GM12875 (cell line): ENCODE measurements at regions not wholly inside any gene's neighbourhood (a gene's known extent, or its start where the extent isn't known, plus 50 kb on each side); places are given as distances from the start of the nearest gene placed in this dataset.
"Not testable (repeated sequence)": the region's sequence is repeated elsewhere in the genome, so short reads cannot be mapped to it uniquely, and the experiment has no call there.

ENCODE experiments used
- H3K4me3 ChIP-seq: one replicate; pipeline ENCODE4 v1.5.1; 2011; ENCODE audit warnings: low read depth, low read length, control low read depth
- TF ChIP-seq, protein P1 (sequence below): IDR thresholded peaks from 2 replicates; pipeline ENCODE4 v1.5.1; 2011; ENCODE audit warnings: low read depth, mild to moderate bottlenecking, control low read depth, inconsistent platforms, low read length, moderate library complexity, borderline replicate concordance; ENCODE audit not compliant: insufficient read depth

DNA sequence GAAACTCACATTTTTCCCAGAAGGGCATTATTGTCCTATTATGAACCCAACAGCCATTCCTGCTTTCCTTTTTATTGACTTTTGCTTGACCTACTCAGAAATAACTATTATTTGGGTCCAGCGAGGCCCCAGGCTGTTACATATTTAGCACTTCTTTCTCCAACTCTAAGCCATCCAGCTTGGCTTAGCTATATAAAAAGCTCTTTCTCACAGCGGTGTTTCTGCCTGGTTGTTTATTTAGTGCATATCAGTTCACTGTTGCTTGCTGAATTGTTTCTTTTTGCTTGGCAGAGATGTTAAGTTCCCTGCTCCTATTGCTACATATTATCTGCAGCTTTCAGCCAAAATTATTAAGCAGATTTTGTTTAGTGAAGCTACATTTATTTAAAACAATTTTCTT lies 1156.8 kb upstream of the SEMA6A start:
- no peak overlapping the region for H3K4me3 ChIP-seq
- TF ChIP-seq, protein P1, sequence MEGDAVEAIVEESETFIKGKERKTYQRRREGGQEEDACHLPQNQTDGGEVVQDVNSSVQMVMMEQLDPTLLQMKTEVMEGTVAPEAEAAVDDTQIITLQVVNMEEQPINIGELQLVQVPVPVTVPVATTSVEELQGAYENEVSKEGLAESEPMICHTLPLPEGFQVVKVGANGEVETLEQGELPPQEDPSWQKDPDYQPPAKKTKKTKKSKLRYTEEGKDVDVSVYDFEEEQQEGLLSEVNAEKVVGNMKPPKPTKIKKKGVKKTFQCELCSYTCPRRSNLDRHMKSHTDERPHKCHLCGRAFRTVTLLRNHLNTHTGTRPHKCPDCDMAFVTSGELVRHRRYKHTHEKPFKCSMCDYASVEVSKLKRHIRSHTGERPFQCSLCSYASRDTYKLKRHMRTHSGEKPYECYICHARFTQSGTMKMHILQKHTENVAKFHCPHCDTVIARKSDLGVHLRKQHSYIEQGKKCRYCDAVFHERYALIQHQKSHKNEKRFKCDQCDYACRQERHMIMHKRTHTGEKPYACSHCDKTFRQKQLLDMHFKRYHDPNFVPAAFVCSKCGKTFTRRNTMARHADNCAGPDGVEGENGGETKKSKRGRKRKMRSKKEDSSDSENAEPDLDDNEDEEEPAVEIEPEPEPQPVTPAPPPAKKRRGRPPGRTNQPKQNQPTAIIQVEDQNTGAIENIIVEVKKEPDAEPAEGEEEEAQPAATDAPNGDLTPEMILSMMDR: no peak

DNA sequence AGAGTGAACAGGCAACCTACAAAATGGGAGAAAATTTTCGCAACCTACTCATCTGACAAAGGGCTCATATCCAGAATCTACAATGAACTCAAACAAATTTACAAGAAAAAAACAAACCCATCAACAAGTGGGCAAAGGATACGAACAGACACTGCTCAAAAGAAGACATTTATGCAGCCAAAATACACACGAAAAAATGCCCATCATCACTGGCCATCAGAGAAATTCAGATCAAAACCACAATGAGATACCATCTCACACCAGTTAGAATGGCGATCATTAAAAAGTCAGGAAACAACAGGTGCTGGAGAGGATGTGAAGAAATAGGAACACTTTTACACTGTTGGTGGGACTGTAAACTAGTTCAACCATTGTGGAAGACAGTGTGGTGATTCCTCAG lies 1146.2 kb upstream of the SEMA6A start:
- not testable (repeated sequence) for H3K4me3 ChIP-seq

DNA sequence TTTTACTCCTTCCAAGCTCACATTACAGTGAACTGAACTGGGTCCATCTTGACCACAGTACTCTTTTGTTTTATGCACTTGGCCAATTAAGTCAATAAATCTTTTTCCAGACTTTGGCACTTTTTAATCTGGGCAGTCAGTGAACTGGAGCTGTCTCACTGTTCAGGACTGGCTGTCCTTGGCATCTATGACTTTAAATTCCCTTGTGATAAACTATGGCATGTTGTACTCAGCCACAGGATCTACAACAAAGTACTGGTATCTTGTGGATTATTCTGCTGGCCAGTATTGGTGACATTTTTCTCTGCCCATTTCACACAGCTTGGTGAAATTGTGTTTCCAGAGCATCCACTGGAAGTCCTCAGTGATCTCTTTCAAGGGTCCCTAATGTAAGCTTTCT lies 1144.8 kb upstream of the SEMA6A start:
- TF ChIP-seq, protein P1: no peak
- no peak overlapping the region for H3K4me3 ChIP-seq

DNA sequence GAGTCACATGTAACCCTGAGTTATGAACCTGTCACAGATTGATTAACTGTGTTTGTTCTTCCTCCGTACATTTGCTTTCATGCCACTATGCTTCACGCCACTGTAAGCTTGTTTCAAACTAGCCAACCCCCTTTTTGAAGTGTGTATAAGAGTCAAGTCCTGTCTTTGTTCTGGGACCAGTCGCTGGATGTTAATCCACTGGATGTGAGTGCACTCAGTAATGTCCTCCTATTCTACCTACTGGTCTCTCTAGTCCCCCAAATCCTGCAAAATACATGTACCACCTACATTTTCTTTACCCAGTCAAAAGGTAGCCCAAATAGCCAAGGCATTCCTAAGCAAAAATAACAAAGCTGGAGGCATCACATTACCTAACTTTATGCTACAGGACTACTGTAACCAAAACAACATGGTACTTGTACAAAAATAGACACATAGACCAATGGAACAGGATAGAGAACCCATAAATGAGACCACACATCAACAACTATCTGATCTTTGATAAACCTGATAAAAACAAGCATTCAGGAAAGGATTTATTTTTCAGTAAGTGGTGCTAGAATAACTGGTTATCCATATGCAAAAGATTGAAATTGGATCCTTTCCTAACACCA lies 1139.1 kb upstream of the SEMA6A start:
- H3K4me3 ChIP-seq: no peak overlapping the region
- TF ChIP-seq, protein P1: no peak

DNA sequence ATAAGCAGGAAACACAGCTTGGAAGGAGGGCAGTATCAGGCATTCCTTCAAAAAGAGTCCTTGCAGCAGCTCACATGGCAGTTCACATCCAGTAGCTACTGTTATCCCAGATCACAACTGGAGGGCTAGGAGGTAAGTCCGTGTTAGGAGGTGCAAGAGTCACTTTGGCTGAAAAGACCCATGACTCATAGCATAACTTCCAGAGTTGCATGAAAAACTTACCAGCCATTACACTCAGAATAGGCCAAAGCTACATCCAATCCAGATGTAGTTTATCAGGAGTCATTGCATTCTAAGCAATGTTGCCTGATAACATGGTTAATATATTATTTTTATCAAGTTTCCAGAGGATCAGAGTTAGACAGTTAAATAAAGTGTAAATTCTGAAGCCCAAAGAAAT lies 1126.4 kb upstream of the SEMA6A start:
- TF ChIP-seq, protein P1: no peak
- H3K4me3 ChIP-seq: no peak overlapping the region

DNA sequence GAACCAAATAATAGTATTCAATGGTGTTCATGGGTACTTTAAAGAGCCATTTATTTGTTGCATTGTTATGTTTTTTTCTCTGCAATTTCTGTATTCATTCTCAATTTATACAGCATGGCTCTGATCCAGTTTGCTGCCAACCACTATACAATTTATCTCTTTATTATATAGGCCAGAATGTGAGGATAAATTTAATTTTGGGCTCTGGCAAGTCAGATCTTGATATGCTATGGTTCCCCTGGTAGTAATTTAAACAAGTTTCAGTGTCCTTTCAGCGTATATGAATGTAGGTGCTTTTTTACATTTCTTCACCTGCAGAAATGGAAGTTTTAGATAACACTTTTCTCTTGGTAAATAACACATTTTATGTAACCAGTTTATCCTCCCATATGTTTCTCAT lies 1118.0 kb upstream of the SEMA6A start:
- H3K4me3 ChIP-seq: no peak overlapping the region
- TF ChIP-seq, protein P1: no peak

DNA sequence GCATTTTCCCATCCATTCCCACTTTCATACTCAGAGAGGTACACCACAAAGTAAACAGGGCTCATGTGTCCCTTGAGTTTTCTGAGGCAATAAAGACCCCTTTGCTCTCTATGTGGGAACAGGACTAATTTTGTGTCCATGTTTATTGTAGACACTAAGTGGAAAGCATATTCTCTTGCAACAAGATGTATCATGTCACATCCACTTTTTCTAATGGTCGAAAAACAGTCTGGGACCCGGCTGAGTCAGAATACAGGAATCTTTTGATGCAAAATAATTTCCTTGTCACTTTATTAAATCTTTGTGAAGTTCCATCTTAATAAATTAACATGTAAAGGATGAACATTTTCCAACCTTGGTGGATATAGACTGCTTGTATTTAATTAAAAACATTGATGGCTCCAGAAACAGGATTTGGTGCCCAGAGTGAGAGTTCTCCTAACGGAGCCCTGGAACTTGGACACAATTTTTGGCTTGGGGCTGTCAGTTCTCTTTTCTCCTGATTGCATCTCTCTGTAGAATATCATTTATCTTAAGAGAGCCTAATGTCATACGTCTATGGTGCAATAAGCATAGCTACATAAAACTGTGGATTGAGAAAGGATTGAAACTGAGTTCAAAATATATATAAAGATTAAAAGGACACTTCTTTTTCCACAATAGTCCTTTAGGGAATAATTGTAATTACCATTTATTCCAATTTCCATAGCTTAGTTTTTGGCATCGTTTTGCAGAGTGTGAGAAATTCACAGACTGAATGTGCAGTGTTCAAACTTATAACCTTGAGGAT lies 1116.7 kb upstream of the SEMA6A start:
- TF ChIP-seq, protein P1: no peak
- H3K4me3 ChIP-seq: no peak overlapping the region
